DND-41 (cell line): ENCODE measurements at regions not wholly inside any gene's neighbourhood (a gene's known extent, or its start where the extent isn't known, plus 50 kb on each side); places are given as distances from the start of the nearest gene placed in this dataset.

Experiments
- ATAC-seq: fragments of 200-7000 bp; cut with Tn5 transposase; 3 replicates; pipeline ENCODE4 v1.9.1; 2021; ENCODE audit warnings: low read depth; ENCODE audit not compliant: insufficient read depth
- DNase-seq: peaks from one replicate; pipeline ENCODE4 v3.0.0-alpha.2; 2020
- H2AFZ ChIP-seq: 2 replicates; pipeline ENCODE4 v1.6.0; 2012; ENCODE audit warnings: low read depth, low read length
- H3K27ac ChIP-seq: 2 replicates; pipeline ENCODE4 v1.5.1; 2012; ENCODE audit warnings: low read length, inconsistent platforms
- H3K27me3 ChIP-seq: fragments of 200-600 bp; sonication (generic); 2 replicates; pipeline ENCODE4 v1.6.0; 2012; ENCODE audit warnings: low read length, mild to moderate bottlenecking, inconsistent platforms; ENCODE audit not compliant: insufficient read depth, poor library complexity
- H3K36me3 ChIP-seq: 2 replicates; pipeline ENCODE4 v1.5.1; 2012; ENCODE audit warnings: low read length, inconsistent platforms; ENCODE audit not compliant: insufficient read depth
- H3K4me1 ChIP-seq: 2 replicates; pipeline ENCODE4 v1.5.1; 2012; ENCODE audit warnings: mild to moderate bottlenecking, low read length; ENCODE audit not compliant: insufficient read depth
- H3K4me2 ChIP-seq: 2 replicates; pipeline ENCODE4 v1.6.0; 2012; ENCODE audit warnings: mild to moderate bottlenecking, moderate library complexity, low read length, inconsistent platforms; ENCODE audit not compliant: insufficient read depth
- H3K4me3 ChIP-seq, 2 experiments: fragments of 200-600 bp in 1 of 2; shearing (Covaris generic) in 1 of 2; 2 replicates each; pipeline ENCODE4 v1.5.1; 2012 to 2016; ENCODE audit warnings: inconsistent platforms in 2 of 2, low read length in 2 of 2, mild to moderate bottlenecking in 2 of 2, low read depth in 1 of 2, moderate library complexity in 1 of 2
- H3K79me2 ChIP-seq: 2 replicates; pipeline ENCODE4 v1.6.0; 2012; ENCODE audit warnings: low read length, inconsistent platforms; ENCODE audit not compliant: insufficient read depth
- H3K9ac ChIP-seq: 2 replicates; pipeline ENCODE4 v1.6.0; 2012; ENCODE audit warnings: low read depth, mild to moderate bottlenecking, inconsistent platforms, low read length, moderate library complexity
- H3K9me3 ChIP-seq: 2 replicates; pipeline ENCODE4 v1.5.1; 2012; ENCODE audit warnings: low read length, moderate library complexity, mild to moderate bottlenecking, inconsistent platforms; ENCODE audit not compliant: insufficient read depth, severe bottlenecking
- H4K20me1 ChIP-seq: 2 replicates; pipeline ENCODE4 v1.6.0; 2012; ENCODE audit warnings: low read length; ENCODE audit not compliant: insufficient read depth
- EZH2 ChIP-seq: IDR thresholded peaks from 3 replicates; pipeline ENCODE4 v1.6.1; 2012; ENCODE audit warnings: borderline replicate concordance, low read depth, mild to moderate bottlenecking, moderate library complexity, low read length, inconsistent platforms; ENCODE audit not compliant: severe bottlenecking
- TF ChIP-seq, protein P1 (sequence below): IDR thresholded peaks from 2 replicates; pipeline ENCODE4 v1.5.1; 2012; ENCODE audit warnings: borderline replicate concordance, low read length, moderate library complexity, mild to moderate bottlenecking; ENCODE audit not compliant: poor library complexity, severe bottlenecking; ENCODE audit errors: extremely low read depth

- Histone ChIP-seq H3K27ac (no peak overlapping the region), H3K4me3 (no peak overlapping the region), H3K4me1 (no peaks in the 10 kb centered on the region), H3K27me3 (no peaks in the 10 kb centered on the region), H3K9me3 (no peaks in the 10 kb centered on the region), H3K79me2 (no peaks in the 10 kb centered on the region), H3K9ac (no peak overlapping the region), H4K20me1 (no peaks in the 10 kb centered on the region), H2AFZ (no peak overlapping the region), H3K36me3 (no peaks in the 10 kb centered on the region), H3K4me2 (no peak overlapping the region)
- TF ChIP-seq, protein P1, sequence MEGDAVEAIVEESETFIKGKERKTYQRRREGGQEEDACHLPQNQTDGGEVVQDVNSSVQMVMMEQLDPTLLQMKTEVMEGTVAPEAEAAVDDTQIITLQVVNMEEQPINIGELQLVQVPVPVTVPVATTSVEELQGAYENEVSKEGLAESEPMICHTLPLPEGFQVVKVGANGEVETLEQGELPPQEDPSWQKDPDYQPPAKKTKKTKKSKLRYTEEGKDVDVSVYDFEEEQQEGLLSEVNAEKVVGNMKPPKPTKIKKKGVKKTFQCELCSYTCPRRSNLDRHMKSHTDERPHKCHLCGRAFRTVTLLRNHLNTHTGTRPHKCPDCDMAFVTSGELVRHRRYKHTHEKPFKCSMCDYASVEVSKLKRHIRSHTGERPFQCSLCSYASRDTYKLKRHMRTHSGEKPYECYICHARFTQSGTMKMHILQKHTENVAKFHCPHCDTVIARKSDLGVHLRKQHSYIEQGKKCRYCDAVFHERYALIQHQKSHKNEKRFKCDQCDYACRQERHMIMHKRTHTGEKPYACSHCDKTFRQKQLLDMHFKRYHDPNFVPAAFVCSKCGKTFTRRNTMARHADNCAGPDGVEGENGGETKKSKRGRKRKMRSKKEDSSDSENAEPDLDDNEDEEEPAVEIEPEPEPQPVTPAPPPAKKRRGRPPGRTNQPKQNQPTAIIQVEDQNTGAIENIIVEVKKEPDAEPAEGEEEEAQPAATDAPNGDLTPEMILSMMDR = no peak
- TF ChIP-seq EZH2 = no peak
- DNase-seq = no peak
- no peak for ATAC-seq
Measured at GRCh38 chr12:114767084-114767760, 83.2 kb upstream of the TBX3 start.

- Histone ChIP-seq H3K4me2 (no peak overlapping the region), H3K27me3 (no peaks in the 10 kb centered on the region), H3K36me3 (no peaks in the 10 kb centered on the region), H4K20me1 (no peaks in the 10 kb centered on the region), H2AFZ (no peak overlapping the region), H3K9me3 (no peaks in the 10 kb centered on the region), H3K9ac (no peak overlapping the region), H3K79me2 (no peaks in the 10 kb centered on the region), H3K4me1 (no peaks in the 10 kb centered on the region), H3K27ac (no peak overlapping the region), H3K4me3 (no peak overlapping the region)
- ATAC-seq (no peak), DNase-seq (no peak)
- TF ChIP-seq, protein P1 = no peak
- no peak for TF ChIP-seq EZH2
Measured at GRCh38 chr12:114765960-114766691, 82.2 kb upstream of the TBX3 start.

GRCh38 chr12:114764510-114764909 lies 80.5 kb upstream of the TBX3 start:
- Histone ChIP-seq H3K27me3 (no peaks in the 10 kb centered on the region), H3K36me3 (no peaks in the 10 kb centered on the region), H3K9ac (no peak overlapping the region), H2AFZ (no peak overlapping the region), H3K9me3 (no peaks in the 10 kb centered on the region), H3K27ac (no peak overlapping the region), H3K4me1 (no peaks in the 10 kb centered on the region), H4K20me1 (no peaks in the 10 kb centered on the region), H3K79me2 (no peaks in the 10 kb centered on the region), H3K4me2 (no peak overlapping the region), H3K4me3 (no peak overlapping the region)
- no peak for TF ChIP-seq EZH2
- DNase-seq (no peak), ATAC-seq (no peak)

DNA sequence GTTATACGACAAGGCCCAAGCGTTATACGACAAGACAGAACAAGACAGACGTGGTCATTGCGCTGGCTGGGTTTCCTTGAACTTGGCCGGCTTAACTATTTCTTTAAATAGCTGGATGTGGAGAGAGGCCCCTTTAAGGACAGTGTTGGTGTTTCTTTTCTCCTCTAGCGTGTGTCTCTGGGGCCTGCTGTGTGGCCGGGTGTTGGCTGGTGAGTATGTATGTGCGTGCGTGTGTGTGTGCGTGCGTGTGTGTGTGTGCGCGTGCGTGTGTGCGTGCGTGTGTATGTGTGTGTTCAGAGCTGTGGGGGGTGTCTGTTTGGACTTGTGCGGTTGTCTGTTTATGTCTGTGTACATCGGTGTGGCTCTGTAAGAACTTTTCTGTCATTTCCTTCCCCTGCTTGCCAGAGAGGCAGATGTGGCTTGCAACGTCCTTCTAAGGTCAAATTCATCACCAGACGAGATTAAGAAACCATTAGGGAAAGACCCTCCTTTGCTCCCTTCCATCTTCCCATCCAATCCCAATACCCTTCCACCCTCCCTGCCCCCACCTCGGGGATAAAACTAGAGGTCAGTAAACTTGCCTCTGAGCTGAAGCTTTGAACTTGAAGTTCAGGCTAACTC lies 78.6 kb upstream of the TBX3 start:
- Histone ChIP-seq H3K79me2 (no peaks in the 10 kb centered on the region), H3K36me3 (no peaks in the 10 kb centered on the region), H2AFZ (no peak overlapping the region), H3K4me2 (no peak overlapping the region), H3K4me3 (no peak overlapping the region), H3K9me3 (no peaks in the 10 kb centered on the region), H3K9ac (no peak overlapping the region), H3K27me3 (no peaks in the 10 kb centered on the region), H4K20me1 (no peaks in the 10 kb centered on the region), H3K27ac (no peak overlapping the region), H3K4me1 (no peaks in the 10 kb centered on the region)
- ATAC-seq (no peak), DNase-seq (no peak)
- TF ChIP-seq EZH2 = no peak
- TF ChIP-seq, protein P1 = no peak
